22Rv1 (cell line): ENCODE measurements at regions not wholly inside any gene's neighbourhood (a gene's known extent, or its start where the extent isn't known, plus 50 kb on each side); places are given as distances from the start of the nearest gene placed in this dataset.

Experiments used
- ZFX ChIP-seq: fragments of 450-650 bp; IDR thresholded peaks from 2 replicates; pipeline ENCODE4 v1.6.1; 2017; ENCODE audit warnings: antibody characterized with exemption, borderline replicate concordance
- TF ChIP-seq, protein P1 (sequence below): fragments of 450-650 bp; IDR thresholded peaks from 2 replicates; pipeline ENCODE4 v1.5.1; 2017; ENCODE audit warnings: mild to moderate bottlenecking

DNA sequence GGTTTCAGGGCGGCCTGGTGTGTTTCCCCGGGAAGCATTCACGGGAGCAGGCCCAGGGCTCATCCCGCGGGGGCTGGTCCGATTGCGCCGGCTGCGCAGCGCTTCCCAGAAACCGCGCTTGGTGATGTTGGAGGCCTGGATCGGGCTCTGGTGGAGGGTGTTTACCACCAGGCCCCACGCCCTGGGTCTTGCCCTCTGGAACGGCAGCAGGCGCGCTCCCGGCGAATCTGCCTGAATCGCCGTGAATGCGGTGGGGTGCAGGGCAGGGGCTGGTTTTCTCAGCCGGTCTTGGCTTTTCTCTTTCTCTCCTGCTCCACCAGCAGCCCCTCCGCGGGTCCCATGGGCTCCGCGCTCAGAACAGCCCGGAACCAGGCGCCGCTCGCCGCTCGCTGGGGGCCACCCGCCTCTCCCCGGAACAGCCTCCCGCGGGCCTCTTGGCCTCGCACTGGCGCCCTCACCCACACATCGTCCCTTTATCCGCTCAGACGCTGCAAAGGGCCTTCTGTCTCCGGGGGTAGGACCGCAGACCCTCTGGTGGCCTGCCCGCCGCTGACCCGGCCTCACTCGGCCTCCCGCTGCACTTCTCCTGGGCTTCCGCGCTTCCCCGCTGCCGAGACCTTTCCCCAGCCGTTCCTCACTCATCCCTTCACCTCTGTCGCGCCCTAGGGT is 69.4 kb upstream of the GJB6 start:
- TF ChIP-seq, protein P1, sequence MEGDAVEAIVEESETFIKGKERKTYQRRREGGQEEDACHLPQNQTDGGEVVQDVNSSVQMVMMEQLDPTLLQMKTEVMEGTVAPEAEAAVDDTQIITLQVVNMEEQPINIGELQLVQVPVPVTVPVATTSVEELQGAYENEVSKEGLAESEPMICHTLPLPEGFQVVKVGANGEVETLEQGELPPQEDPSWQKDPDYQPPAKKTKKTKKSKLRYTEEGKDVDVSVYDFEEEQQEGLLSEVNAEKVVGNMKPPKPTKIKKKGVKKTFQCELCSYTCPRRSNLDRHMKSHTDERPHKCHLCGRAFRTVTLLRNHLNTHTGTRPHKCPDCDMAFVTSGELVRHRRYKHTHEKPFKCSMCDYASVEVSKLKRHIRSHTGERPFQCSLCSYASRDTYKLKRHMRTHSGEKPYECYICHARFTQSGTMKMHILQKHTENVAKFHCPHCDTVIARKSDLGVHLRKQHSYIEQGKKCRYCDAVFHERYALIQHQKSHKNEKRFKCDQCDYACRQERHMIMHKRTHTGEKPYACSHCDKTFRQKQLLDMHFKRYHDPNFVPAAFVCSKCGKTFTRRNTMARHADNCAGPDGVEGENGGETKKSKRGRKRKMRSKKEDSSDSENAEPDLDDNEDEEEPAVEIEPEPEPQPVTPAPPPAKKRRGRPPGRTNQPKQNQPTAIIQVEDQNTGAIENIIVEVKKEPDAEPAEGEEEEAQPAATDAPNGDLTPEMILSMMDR, result no peak
- TF ChIP-seq ZFX, result no peak
